Astrocyte (in vitro differentiated cells and primary cell): ENCODE measurements at regions not wholly inside any gene's neighbourhood (a gene's known extent, or its start where the extent isn't known, plus 50 kb on each side); places are given as distances from the start of the nearest gene placed in this dataset.

Experiments used
- DNase-seq: peaks from one replicate; pipeline ENCODE4 v3.0.0-alpha.2; 2010; ENCODE audit warnings: low read depth
- FAIRE-seq: peaks from 2 replicates; lab custom pipeline; 2011; peaks lifted over from hg19 to GRCh38; lab: Jason Lieb, UNC
- H2AFZ ChIP-seq: 2 replicates; pipeline ENCODE4 v1.6.0; 2012; ENCODE audit warnings: low read depth, low read length, inconsistent platforms
- H3K27ac ChIP-seq: 2 replicates; pipeline ENCODE4 v1.5.1; 2011; ENCODE audit warnings: low read depth, low read length, inconsistent platforms
- H3K27me3 ChIP-seq: 2 replicates; pipeline ENCODE4 v1.6.0; 2011; ENCODE audit warnings: low read length, inconsistent platforms; ENCODE audit not compliant: insufficient read depth
- H3K36me3 ChIP-seq: 2 replicates; pipeline ENCODE4 v1.5.1; 2011; ENCODE audit warnings: low read length, inconsistent platforms; ENCODE audit not compliant: insufficient read depth
- H3K4me1 ChIP-seq: 2 replicates; pipeline ENCODE4 v1.5.1; 2011; ENCODE audit warnings: low read length, inconsistent platforms; ENCODE audit not compliant: insufficient read depth
- H3K4me2 ChIP-seq: 2 replicates; pipeline ENCODE4 v1.6.0; 2012; ENCODE audit warnings: low read length, inconsistent platforms
- H3K4me3 ChIP-seq: 2 replicates; pipeline ENCODE4 v1.5.1; 2011; ENCODE audit warnings: low read depth, mild to moderate bottlenecking, low read length, inconsistent platforms; ENCODE audit not compliant: insufficient read depth
- H3K79me2 ChIP-seq: 2 replicates; pipeline ENCODE4 v1.6.0; 2012; ENCODE audit warnings: mild to moderate bottlenecking, low read length, inconsistent platforms; ENCODE audit not compliant: insufficient read depth
- H3K9ac ChIP-seq: 2 replicates; pipeline ENCODE4 v1.6.0; 2012; ENCODE audit warnings: mild to moderate bottlenecking, low read length, inconsistent platforms
- H3K9me3 ChIP-seq: 2 replicates; pipeline ENCODE4 v1.5.1; 2012; ENCODE audit warnings: low read depth, mild to moderate bottlenecking, low read length, inconsistent platforms; ENCODE audit not compliant: insufficient read depth
- H4K20me1 ChIP-seq: 2 replicates; pipeline ENCODE4 v1.6.0; 2012; ENCODE audit warnings: low read length, inconsistent platforms; ENCODE audit not compliant: insufficient read depth
- H3K27ac Mint-ChIP-seq: one replicate; pipeline ENCODE4 v1.8.0; 2021; ENCODE audit warnings: mild to moderate bottlenecking, mixed read lengths; ENCODE audit not compliant: unreplicated experiment
- H3K27me3 Mint-ChIP-seq: one replicate; pipeline ENCODE4 v1.8.0; 2021; ENCODE audit warnings: low read depth, mixed read lengths; ENCODE audit not compliant: unreplicated experiment
- H3K36me3 Mint-ChIP-seq: one replicate; pipeline ENCODE4 v1.8.0; 2021; ENCODE audit warnings: low read depth, mixed read lengths; ENCODE audit not compliant: unreplicated experiment
- H3K4me1 Mint-ChIP-seq: one replicate; pipeline ENCODE4 v1.8.0; 2021; ENCODE audit warnings: low read depth, mixed read lengths; ENCODE audit not compliant: unreplicated experiment
- H3K4me3 Mint-ChIP-seq: one replicate; pipeline ENCODE4 v1.8.0; 2021; ENCODE audit warnings: mild to moderate bottlenecking, moderate library complexity, mixed read lengths; ENCODE audit not compliant: unreplicated experiment
- H3K9me3 Mint-ChIP-seq: one replicate; pipeline ENCODE4 v1.8.0; 2021; ENCODE audit warnings: mild to moderate bottlenecking, mixed read lengths; ENCODE audit not compliant: unreplicated experiment
- EZH2 ChIP-seq: IDR thresholded peaks from 2 replicates; pipeline ENCODE4 v1.6.1; 2012; ENCODE audit warnings: mild to moderate bottlenecking, low read length, inconsistent platforms; ENCODE audit not compliant: insufficient read depth
- TF ChIP-seq, protein P1 (sequence below): IDR thresholded peaks from 2 replicates; pipeline ENCODE4 v1.5.1; 2011; ENCODE audit warnings: low read depth, mild to moderate bottlenecking, inconsistent platforms, low read length, moderate library complexity; ENCODE audit not compliant: insufficient read depth

DNA sequence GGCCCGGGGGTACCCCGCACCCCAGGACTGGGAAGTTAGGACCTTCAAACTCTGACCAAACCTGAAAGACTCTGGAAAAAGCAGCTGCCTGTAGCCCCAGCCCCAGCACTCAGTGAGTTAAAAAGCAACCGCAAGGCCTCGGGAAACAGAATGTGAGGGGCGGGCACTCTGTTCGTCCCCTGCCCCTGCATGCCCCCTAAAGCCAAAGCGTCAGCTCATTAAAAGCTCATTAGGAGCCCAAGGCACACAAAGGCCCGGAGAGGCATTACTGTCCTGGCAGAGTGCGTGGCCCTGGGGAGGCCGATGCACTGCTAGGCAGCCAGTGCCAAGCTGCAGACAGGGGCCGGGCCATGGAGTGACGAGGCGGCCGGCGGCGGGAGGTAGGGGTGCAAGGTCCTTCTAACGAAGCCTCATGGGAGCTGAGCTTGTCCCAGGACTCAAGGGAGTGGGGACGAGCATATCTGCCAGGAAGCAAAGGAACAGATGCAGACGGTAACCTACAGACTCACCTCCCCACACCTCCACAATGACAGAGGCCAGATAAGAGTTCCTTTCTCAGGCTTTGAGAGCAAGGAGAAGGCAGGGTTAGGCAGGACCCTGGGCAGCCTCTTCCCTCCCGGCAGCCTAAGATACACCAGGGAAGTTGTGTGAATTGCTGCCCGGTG, 116.8 kb downstream of the ENGASE start:
- Histone ChIP-seq H3K9ac (no peak overlapping the region), H3K36me3 (no peaks in the 10 kb centered on the region), H2AFZ (no peak overlapping the region), H3K79me2 (no peaks in the 10 kb centered on the region), H3K9me3 (no peaks in the 10 kb centered on the region), H3K4me3 (no peak overlapping the region), H4K20me1 (no peaks in the 10 kb centered on the region), H3K4me1 (no peaks in the 10 kb centered on the region), H3K27ac (no peak overlapping the region), H3K4me2 (no peak overlapping the region), H3K27me3 (peaks cover 10% of the 10 kb centered on the region)
- Mint-ChIP-seq H3K27me3 (peaks cover 80% of the 10 kb centered on the region), H3K4me3 (no peak overlapping the region), H3K4me1 (no peaks in the 10 kb centered on the region), H3K9me3 (no peaks in the 10 kb centered on the region), H3K36me3 (no peaks in the 10 kb centered on the region), H3K27ac (no peak overlapping the region)
- FAIRE-seq (no peak), DNase-seq (no peak)
- TF ChIP-seq, protein P1, sequence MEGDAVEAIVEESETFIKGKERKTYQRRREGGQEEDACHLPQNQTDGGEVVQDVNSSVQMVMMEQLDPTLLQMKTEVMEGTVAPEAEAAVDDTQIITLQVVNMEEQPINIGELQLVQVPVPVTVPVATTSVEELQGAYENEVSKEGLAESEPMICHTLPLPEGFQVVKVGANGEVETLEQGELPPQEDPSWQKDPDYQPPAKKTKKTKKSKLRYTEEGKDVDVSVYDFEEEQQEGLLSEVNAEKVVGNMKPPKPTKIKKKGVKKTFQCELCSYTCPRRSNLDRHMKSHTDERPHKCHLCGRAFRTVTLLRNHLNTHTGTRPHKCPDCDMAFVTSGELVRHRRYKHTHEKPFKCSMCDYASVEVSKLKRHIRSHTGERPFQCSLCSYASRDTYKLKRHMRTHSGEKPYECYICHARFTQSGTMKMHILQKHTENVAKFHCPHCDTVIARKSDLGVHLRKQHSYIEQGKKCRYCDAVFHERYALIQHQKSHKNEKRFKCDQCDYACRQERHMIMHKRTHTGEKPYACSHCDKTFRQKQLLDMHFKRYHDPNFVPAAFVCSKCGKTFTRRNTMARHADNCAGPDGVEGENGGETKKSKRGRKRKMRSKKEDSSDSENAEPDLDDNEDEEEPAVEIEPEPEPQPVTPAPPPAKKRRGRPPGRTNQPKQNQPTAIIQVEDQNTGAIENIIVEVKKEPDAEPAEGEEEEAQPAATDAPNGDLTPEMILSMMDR, result no peak
- TF ChIP-seq EZH2, result no peak

- peaks cover 81% of the 10 kb centered on the region for H3K27me3 Mint-ChIP-seq
- H3K4me1 Mint-ChIP-seq, result no peaks in the 10 kb centered on the region
- TF ChIP-seq, protein P1, result no peak
- no peak for TF ChIP-seq EZH2
- Histone ChIP-seq H3K27me3 (peaks cover 23% of the 10 kb centered on the region), H3K36me3 (no peaks in the 10 kb centered on the region), H3K79me2 (no peaks in the 10 kb centered on the region), H4K20me1 (no peaks in the 10 kb centered on the region), H3K9me3 (no peaks in the 10 kb centered on the region), H3K4me3 (no peak overlapping the region), H3K4me2 (no peak overlapping the region), H2AFZ (no peak overlapping the region), H3K9ac (no peak overlapping the region), H3K4me1 (no peaks in the 10 kb centered on the region), H3K27ac (no peak overlapping the region)
- H3K36me3 Mint-ChIP-seq, result no peaks in the 10 kb centered on the region
- no peak overlapping the region for H3K4me3 Mint-ChIP-seq
- no peaks in the 10 kb centered on the region for H3K9me3 Mint-ChIP-seq
- no peak for FAIRE-seq
- no peak for DNase-seq
- no peak overlapping the region for H3K27ac Mint-ChIP-seq
Measured at GRCh38 chr17:79189305-79189704, 114.7 kb downstream of the ENGASE start.

GRCh38 chr17:79188685-79189084, 114.1 kb downstream of the ENGASE start:
- Histone ChIP-seq H3K27me3 (peaks cover 24% of the 10 kb centered on the region), H3K9me3 (no peaks in the 10 kb centered on the region), H3K4me3 (no peak overlapping the region), H3K4me2 (no peak overlapping the region), H3K36me3 (no peaks in the 10 kb centered on the region), H3K9ac (no peak overlapping the region), H3K27ac (no peak overlapping the region), H3K4me1 (no peaks in the 10 kb centered on the region), H2AFZ (no peak overlapping the region), H3K79me2 (no peaks in the 10 kb centered on the region), H4K20me1 (no peaks in the 10 kb centered on the region)
- no peaks in the 10 kb centered on the region for H3K4me1 Mint-ChIP-seq
- no peak overlapping the region for H3K4me3 Mint-ChIP-seq
- H3K36me3 Mint-ChIP-seq, result no peaks in the 10 kb centered on the region
- peaks cover 82% of the 10 kb centered on the region for H3K27me3 Mint-ChIP-seq
- H3K9me3 Mint-ChIP-seq, result no peaks in the 10 kb centered on the region
- DNase-seq, result no peak
- TF ChIP-seq, protein P1, result no peak
- no peak overlapping the region for H3K27ac Mint-ChIP-seq
- FAIRE-seq, result no peak
